Liver (tissue), 8 donors: ENCODE measurements at regions not wholly inside any gene's neighbourhood (a gene's known extent, or its start where the extent isn't known, plus 50 kb on each side); places are given as distances from the start of the nearest gene placed in this dataset.

Experiments used
- DNase-seq: peaks from one replicate; pipeline ENCODE4 v3.0.0-alpha.2; 2017; ENCODE audit warnings: low spot score
- H3K27ac ChIP-seq, 2 donors: one replicate each; pipeline ENCODE4 v1.7.0; 2013; ENCODE audit warnings: inconsistent platforms in 2 of 2, low read length in 2 of 2, control low read depth in 1 of 2, low read depth in 1 of 2, mild to moderate bottlenecking in 1 of 2
- H3K27me3 ChIP-seq, 4 donors: one replicate each; pipeline versions ENCODE4 v1.6.1 to v1.7.0; 2013; ENCODE audit warnings: low read length in 3 of 4, inconsistent platforms in 1 of 4, mild to moderate bottlenecking in 1 of 4, moderate library complexity in 1 of 4; ENCODE audit not compliant: control insufficient read depth in 4 of 4, insufficient read depth in 4 of 4
- H3K36me3 ChIP-seq, 4 donors: one replicate each; pipeline versions ENCODE4 v1.6.1 to v1.7.0; 2013; ENCODE audit warnings: low read length in 3 of 4, mild to moderate bottlenecking in 3 of 4, low read depth in 1 of 4, moderate library complexity in 1 of 4; ENCODE audit not compliant: control insufficient read depth in 4 of 4, insufficient read depth in 3 of 4
- H3K4me1 ChIP-seq, 4 donors: one replicate each; pipeline versions ENCODE4 v1.6.1 to v1.7.0; 2013; ENCODE audit warnings: low read length in 3 of 4, mild to moderate bottlenecking in 3 of 4, moderate library complexity in 1 of 4; ENCODE audit not compliant: control insufficient read depth in 4 of 4, insufficient read depth in 4 of 4
- H3K4me3 ChIP-seq, 3 donors: one replicate each; pipeline versions ENCODE4 v1.6.1 to v1.7.0; 2013; ENCODE audit warnings: low read length in 3 of 3, control low read depth in 1 of 3, low read depth in 1 of 3, mild to moderate bottlenecking in 1 of 3
- H3K9ac ChIP-seq, 2 donors: one replicate each; pipeline ENCODE4 v1.7.0; 2013; ENCODE audit warnings: low read length in 2 of 2, mild to moderate bottlenecking in 2 of 2, moderate library complexity in 2 of 2, control low read depth in 1 of 2, low read depth in 1 of 2
- H3K9me3 ChIP-seq, 4 donors: one replicate each; pipeline versions ENCODE4 v1.6.1 to v1.7.0; 2013; ENCODE audit warnings: low read length in 3 of 4; ENCODE audit not compliant: control insufficient read depth in 4 of 4
- ATF3 ChIP-seq: IDR thresholded peaks from 2 replicates; pipeline ENCODE4 v1.6.1; 2016; ENCODE audit warnings: antibody characterized with exemption
- FOXA1 ChIP-seq: IDR thresholded peaks from 2 replicates; pipeline ENCODE4 v1.6.1; 2016; ENCODE audit warnings: antibody characterized with exemption
- FOXA2 ChIP-seq: IDR thresholded peaks from 2 replicates; pipeline ENCODE4 v1.6.1; 2016; ENCODE audit warnings: antibody characterized with exemption
- GABPA ChIP-seq, 2 donors: IDR thresholded peaks in 1 of 2; conservative IDR thresholded peaks in 1 of 2; 2 replicates each; pipeline ENCODE4 v1.6.1; 2016; ENCODE audit warnings: antibody characterized with exemption in 2 of 2, mild to moderate bottlenecking in 1 of 2, moderate library complexity in 1 of 2
- HNF4G ChIP-seq: IDR thresholded peaks from 2 replicates; pipeline ENCODE4 v1.6.1; 2016; ENCODE audit warnings: antibody characterized with exemption
- JUND ChIP-seq, 2 donors: IDR thresholded peaks; 2 replicates each; pipeline ENCODE4 v1.6.1; 2016; ENCODE audit warnings: antibody characterized with exemption in 2 of 2
- RAD21 ChIP-seq, 2 donors: IDR thresholded peaks; 2 replicates each; pipeline ENCODE4 v1.6.1; 2016; ENCODE audit warnings: antibody characterized with exemption in 2 of 2, mild to moderate bottlenecking in 2 of 2
- SP1 ChIP-seq: IDR thresholded peaks from 2 replicates; pipeline ENCODE4 v1.6.1; 2018; ENCODE audit warnings: antibody characterized with exemption, mild to moderate bottlenecking
- TAF1 ChIP-seq: conservative IDR thresholded peaks from 2 replicates; pipeline ENCODE4 v1.6.1; 2016; ENCODE audit warnings: antibody characterized with exemption, mild to moderate bottlenecking
- YY1 ChIP-seq: IDR thresholded peaks from 2 replicates; pipeline ENCODE4 v1.6.1; 2016; ENCODE audit warnings: antibody characterized with exemption, mild to moderate bottlenecking
- WGBS: extraction: QIAGEN DNeasy Blood & Tissue Kit; methylation state at CpG from one replicate; pipeline ENCODE4 v1.1.7; 2013; 5-methylcytosine and 5-hydroxymethylcytosine counted together
- TF ChIP-seq, protein P1 (sequence below): IDR thresholded peaks from 2 replicates; pipeline ENCODE4 v1.6.1; 2016; ENCODE audit warnings: antibody characterized with exemption
- TF ChIP-seq, protein P2 (sequence below): IDR thresholded peaks from 2 replicates; pipeline ENCODE4 v1.6.1; 2016; ENCODE audit warnings: antibody characterized with exemption, mild to moderate bottlenecking
- TF ChIP-seq, protein P3 (sequence below): fragments of 150-350 bp; IDR thresholded peaks from 2 replicates; pipeline ENCODE4 v1.5.1; 2017; ENCODE audit warnings: improper control_type of control experiment, low read depth, low read length; ENCODE audit not compliant: missing input control
- donor health status: healthy.
- donor health status: healthy.
- donor health status: healthy.
- donor health status: healthy.
- donor health status: healthy.

DNA sequence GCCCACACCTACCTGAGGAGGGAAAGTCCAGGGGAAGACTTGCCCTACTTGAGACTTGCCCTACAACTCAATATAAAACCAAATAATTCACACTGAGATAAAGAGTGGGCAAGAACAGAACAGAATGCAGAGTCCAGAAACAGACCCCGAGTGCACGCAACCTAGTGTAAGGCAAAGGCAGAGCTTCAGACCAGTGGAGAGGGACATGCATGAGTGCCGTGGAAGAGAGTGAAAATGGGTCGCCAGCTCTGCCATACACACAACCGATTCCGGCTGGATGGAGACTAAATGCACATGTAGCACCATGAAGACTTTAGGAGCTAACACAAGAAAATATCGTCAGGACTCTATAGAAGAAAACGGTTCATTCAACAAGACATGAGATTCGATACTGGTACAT is 58.8 kb upstream of the CST7 start (continued):
- TF ChIP-seq FOXA2, result no peak
- no peak for TF ChIP-seq HNF4G
- no peak for TF ChIP-seq JUND (IDR thresholded peaks at IDR 0.05)
- TF ChIP-seq ATF3, result no peak
- TF ChIP-seq FOXA1, result no peak
- no peak for TF ChIP-seq RAD21 (IDR thresholded peaks at IDR 0.05)

- DNase-seq, result peak; percentile 22
- Histone ChIP-seq H3K27me3 (no peaks in the 10 kb centered on the region), H3K9me3 (no peaks in the 10 kb centered on the region), H3K27ac (no peak overlapping the region), H3K4me1 (no peaks in the 10 kb centered on the region), H3K36me3 (no peaks in the 10 kb centered on the region), H3K9ac (no peak overlapping the region), H3K4me3 (no peak overlapping the region)
- TF ChIP-seq FOXA2 (no peak), SP1 (no peak), GABPA (IDR thresholded peaks at IDR 0.05 in 1 of 2, conservative IDR thresholded peaks at IDR 0.05 in 1 of 2) (no peak), ATF3 (no peak), YY1 (no peak), JUND (IDR thresholded peaks at IDR 0.05) (no peak), HNF4G (no peak), TAF1 (no peak)
- TF ChIP-seq, protein P1, sequence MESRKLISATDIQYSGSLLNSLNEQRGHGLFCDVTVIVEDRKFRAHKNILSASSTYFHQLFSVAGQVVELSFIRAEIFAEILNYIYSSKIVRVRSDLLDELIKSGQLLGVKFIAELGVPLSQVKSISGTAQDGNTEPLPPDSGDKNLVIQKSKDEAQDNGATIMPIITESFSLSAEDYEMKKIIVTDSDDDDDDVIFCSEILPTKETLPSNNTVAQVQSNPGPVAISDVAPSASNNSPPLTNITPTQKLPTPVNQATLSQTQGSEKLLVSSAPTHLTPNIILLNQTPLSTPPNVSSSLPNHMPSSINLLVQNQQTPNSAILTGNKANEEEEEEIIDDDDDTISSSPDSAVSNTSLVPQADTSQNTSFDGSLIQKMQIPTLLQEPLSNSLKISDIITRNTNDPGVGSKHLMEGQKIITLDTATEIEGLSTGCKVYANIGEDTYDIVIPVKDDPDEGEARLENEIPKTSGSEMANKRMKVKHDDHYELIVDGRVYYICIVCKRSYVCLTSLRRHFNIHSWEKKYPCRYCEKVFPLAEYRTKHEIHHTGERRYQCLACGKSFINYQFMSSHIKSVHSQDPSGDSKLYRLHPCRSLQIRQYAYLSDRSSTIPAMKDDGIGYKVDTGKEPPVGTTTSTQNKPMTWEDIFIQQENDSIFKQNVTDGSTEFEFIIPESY, result no peak
- TF ChIP-seq, protein P2, sequence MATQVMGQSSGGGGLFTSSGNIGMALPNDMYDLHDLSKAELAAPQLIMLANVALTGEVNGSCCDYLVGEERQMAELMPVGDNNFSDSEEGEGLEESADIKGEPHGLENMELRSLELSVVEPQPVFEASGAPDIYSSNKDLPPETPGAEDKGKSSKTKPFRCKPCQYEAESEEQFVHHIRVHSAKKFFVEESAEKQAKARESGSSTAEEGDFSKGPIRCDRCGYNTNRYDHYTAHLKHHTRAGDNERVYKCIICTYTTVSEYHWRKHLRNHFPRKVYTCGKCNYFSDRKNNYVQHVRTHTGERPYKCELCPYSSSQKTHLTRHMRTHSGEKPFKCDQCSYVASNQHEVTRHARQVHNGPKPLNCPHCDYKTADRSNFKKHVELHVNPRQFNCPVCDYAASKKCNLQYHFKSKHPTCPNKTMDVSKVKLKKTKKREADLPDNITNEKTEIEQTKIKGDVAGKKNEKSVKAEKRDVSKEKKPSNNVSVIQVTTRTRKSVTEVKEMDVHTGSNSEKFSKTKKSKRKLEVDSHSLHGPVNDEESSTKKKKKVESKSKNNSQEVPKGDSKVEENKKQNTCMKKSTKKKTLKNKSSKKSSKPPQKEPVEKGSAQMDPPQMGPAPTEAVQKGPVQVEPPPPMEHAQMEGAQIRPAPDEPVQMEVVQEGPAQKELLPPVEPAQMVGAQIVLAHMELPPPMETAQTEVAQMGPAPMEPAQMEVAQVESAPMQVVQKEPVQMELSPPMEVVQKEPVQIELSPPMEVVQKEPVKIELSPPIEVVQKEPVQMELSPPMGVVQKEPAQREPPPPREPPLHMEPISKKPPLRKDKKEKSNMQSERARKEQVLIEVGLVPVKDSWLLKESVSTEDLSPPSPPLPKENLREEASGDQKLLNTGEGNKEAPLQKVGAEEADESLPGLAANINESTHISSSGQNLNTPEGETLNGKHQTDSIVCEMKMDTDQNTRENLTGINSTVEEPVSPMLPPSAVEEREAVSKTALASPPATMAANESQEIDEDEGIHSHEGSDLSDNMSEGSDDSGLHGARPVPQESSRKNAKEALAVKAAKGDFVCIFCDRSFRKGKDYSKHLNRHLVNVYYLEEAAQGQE, result no peak
- TF ChIP-seq, protein P3, sequence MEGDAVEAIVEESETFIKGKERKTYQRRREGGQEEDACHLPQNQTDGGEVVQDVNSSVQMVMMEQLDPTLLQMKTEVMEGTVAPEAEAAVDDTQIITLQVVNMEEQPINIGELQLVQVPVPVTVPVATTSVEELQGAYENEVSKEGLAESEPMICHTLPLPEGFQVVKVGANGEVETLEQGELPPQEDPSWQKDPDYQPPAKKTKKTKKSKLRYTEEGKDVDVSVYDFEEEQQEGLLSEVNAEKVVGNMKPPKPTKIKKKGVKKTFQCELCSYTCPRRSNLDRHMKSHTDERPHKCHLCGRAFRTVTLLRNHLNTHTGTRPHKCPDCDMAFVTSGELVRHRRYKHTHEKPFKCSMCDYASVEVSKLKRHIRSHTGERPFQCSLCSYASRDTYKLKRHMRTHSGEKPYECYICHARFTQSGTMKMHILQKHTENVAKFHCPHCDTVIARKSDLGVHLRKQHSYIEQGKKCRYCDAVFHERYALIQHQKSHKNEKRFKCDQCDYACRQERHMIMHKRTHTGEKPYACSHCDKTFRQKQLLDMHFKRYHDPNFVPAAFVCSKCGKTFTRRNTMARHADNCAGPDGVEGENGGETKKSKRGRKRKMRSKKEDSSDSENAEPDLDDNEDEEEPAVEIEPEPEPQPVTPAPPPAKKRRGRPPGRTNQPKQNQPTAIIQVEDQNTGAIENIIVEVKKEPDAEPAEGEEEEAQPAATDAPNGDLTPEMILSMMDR, result no peak
- WGBS, result 92% methylated on average over 34 of the region's 34 CpGs
Measured at GRCh38 chr20:24891546-24892393, 57.3 kb upstream of the CST7 start.
